ENCODE measurements at regions not wholly inside any gene's neighbourhood (a gene's known extent, or its start where the extent isn't known, plus 50 kb on each side); places are given as distances from the start of the nearest gene placed in this dataset.

GRCh38 chr14:50045039-50045711 is 71.2 kb downstream of the VCPKMT start:
- TF ChIP-seq, protein P1, sequence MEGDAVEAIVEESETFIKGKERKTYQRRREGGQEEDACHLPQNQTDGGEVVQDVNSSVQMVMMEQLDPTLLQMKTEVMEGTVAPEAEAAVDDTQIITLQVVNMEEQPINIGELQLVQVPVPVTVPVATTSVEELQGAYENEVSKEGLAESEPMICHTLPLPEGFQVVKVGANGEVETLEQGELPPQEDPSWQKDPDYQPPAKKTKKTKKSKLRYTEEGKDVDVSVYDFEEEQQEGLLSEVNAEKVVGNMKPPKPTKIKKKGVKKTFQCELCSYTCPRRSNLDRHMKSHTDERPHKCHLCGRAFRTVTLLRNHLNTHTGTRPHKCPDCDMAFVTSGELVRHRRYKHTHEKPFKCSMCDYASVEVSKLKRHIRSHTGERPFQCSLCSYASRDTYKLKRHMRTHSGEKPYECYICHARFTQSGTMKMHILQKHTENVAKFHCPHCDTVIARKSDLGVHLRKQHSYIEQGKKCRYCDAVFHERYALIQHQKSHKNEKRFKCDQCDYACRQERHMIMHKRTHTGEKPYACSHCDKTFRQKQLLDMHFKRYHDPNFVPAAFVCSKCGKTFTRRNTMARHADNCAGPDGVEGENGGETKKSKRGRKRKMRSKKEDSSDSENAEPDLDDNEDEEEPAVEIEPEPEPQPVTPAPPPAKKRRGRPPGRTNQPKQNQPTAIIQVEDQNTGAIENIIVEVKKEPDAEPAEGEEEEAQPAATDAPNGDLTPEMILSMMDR (IDR thresholded peaks at IDR 0.05) = no peak
- TF ChIP-seq RFX5 (IDR thresholded peaks at IDR 0.05) = no peak
- no peak for TF ChIP-seq MAZ (IDR thresholded peaks at IDR 0.05; ENCODE audit: borderline replicate concordance, low read depth, low read length)
- no peak for TF ChIP-seq RAD21 (conservative IDR thresholded peaks at IDR 0.05 in 1 of 2, IDR thresholded peaks at IDR 0.05 in 1 of 2)
- no peak for TF ChIP-seq HOXB5 (CRISPR knock-in tag; IDR thresholded peaks at IDR 0.05)

All from A549 (cell line).